Germinal center (tissue), 1 donor: ENCODE measurements at regions not wholly inside any gene's neighbourhood (a gene's known extent, or its start where the extent isn't known, plus 50 kb on each side); places are given as distances from the start of the nearest gene placed in this dataset.

ENCODE experiments used
- DNase-seq: peaks from one replicate; pipeline ENCODE4 v3.0.0; 2012; ENCODE audit warnings: mixed read lengths, low spot score

- DNase-seq, result no peak
Measured at GRCh38 chr11:114876234-114876633, 197.9 kb downstream of the NXPE2 start.

DNA sequence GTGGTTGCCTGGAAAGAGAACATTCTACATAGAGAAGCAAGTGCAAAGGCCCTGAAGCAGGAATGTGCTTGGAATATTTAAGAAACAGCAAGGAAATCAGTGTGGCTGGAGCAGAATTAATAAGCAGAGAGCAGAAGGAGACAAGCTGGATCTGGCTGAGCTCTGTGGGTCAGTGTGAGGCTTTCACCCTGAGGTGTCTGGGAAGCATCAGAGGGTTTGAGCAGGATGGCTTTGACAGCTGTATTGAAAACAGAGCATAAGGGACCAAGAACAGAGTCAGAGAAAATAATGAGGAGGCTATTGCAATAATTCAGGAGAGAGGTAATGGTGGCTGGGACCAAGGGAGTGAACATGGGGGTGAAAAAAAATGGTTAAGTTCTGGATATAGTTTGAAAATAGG, 199.6 kb downstream of the NXPE2 start:
- no peak for DNase-seq

- DNase-seq, result no peak
Measured at GRCh38 chr11:114880442-114880841, 202.1 kb downstream of the NXPE2 start.

DNA sequence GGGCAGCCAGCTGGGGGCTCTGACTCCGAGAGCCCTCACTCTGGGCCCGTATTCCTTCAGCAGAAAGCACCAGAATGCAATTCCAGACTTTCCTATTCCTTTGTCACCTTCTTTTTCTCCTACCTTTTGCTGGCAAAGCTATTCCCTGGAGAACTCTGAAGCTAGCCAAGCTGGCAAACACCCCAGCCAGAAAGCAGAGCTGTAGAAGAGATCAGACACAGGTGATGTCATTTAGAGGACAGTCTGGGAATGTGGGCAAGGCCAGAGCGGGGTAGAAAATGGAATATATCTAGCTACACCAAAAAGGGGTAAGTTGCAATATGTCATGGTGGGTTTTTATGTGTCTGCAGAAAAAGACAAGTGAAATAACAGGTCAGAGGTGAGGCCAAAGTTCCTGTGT, 205.1 kb downstream of the NXPE2 start:
- DNase-seq, result no peak

- no peak for DNase-seq
Measured at GRCh38 chr11:114886644-114887265, 208.4 kb downstream of the NXPE2 start.

- no peak for DNase-seq
Measured at GRCh38 chr11:114889594-114890011, 211.3 kb downstream of the NXPE2 start.

- DNase-seq, result no peak
Measured at GRCh38 chr11:114890038-114890437, 211.7 kb downstream of the NXPE2 start.

DNA sequence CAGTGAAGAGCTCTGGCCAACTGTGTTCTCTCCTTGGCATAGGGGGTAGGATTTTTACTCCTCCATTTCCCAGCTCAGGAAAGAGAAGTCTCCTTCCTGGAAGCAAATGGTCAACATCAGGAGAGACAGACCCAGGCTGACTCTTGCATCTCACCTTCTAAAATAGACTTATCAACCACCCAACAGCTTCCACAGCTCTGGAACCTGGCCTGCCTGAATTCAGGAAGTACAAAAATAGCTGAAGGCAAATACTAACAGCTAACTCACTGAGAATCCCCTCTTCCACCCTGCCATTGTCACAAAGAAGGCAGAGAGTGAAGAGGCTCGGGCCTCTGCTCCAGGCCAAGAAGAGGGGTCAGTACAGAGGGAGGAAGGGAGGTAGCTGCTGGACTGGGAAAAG, 213.6 kb downstream of the NXPE2 start:
- no peak for DNase-seq

DNA sequence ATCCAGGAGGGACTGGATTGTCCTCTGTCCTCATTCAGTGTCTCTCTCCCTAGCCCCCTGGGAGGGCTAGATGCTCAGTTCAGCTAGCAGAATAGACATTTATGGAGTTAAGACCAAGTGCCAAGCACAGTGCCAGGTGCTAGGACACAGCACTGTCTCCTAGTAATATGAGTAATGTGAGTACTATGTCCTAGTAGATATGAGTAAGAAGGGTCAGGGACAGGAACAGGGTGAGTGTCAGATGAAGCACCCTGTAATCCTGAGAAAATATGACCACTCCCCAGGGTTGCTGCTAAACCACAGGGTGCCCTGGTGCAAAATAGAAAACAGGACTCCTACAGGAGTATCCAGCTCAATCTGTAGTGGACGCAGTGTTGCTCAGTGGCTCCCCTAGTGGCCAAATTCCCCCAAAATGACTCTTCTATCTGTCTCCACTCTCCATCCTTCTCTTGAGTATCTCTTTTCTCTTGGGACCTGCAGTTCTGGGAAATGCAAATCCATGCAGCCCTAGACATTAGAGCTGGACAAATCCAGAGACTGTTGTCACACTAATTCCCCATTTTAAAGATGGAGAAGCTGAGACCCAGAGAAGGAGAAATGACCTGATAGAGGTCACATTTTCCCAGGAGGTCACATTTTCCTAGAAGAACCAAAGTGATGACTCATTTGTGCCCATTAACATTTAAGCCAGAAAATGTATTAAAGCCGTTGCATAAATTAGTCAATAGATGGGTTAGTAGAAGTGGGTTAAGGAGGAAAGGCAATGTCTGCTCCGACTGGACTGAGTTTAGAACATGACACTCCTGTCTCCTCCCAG, 214.3 kb downstream of the NXPE2 start:
- DNase-seq, result peak; percentile 18

DNA sequence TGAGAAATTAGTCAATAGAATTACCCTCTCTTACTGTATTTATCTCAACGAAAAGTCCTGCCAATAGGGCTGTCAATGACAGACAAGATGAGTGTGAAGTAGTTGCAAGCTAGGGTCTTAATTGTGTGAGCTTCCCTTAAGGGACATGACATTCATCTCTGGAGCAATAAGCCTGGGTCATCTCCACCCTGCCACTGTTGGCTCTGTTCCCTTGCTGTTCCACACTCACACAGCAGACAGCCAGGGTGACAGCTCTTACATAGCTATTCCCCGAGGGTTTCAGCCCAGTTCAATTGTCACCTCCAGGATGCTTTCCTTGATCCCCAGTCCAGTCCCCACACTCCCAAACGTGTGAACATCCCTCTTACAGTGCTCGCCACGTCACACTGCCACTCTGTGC, 215.0 kb downstream of the NXPE2 start:
- no peak for DNase-seq

GRCh38 chr11:114896594-114896993, 218.3 kb downstream of the NXPE2 start:
- DNase-seq, result no peak

- DNase-seq, result no peak
Measured at GRCh38 chr11:114909866-114910265, 231.5 kb downstream of the NXPE2 start.

GRCh38 chr11:114912826-114913225, 234.5 kb downstream of the NXPE2 start:
- no peak for DNase-seq

DNA sequence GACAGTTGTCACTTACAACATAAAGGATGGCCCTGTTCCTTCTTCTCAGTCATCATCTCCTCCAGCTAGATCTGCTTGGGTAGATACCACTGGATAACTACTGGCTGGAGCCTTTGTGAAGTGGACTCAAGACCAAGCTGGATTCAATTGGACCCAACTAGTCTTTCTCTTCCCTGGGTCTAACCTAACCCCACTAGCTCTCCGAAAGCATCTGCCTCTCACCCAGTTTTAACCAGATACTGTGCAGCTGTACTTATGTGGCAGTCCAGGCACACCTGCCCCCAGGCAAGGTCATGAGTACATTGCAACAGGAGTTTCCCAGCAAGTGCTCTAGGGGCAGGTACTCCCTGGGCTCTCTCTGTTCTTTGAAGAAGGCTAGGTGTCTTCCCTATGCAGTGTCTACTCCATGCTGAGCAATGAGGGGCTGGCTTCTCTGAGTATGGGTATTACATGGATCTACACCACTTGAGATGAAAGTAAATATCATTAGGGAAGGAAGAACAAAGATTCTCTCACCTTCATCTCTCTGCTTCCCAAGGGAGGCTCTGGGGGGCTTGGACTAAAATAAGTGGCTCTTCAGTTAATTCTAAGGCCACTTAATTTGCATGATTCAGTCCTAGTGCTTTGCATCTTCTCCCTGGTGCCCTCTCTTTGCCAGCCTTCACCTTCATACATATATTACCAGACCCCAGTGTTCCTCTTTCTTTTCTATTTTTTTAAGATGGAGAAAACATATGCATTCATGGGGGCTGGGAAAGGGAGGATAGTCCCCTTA, 236.1 kb downstream of the NXPE2 start:
- DNase-seq, result no peak

DNA sequence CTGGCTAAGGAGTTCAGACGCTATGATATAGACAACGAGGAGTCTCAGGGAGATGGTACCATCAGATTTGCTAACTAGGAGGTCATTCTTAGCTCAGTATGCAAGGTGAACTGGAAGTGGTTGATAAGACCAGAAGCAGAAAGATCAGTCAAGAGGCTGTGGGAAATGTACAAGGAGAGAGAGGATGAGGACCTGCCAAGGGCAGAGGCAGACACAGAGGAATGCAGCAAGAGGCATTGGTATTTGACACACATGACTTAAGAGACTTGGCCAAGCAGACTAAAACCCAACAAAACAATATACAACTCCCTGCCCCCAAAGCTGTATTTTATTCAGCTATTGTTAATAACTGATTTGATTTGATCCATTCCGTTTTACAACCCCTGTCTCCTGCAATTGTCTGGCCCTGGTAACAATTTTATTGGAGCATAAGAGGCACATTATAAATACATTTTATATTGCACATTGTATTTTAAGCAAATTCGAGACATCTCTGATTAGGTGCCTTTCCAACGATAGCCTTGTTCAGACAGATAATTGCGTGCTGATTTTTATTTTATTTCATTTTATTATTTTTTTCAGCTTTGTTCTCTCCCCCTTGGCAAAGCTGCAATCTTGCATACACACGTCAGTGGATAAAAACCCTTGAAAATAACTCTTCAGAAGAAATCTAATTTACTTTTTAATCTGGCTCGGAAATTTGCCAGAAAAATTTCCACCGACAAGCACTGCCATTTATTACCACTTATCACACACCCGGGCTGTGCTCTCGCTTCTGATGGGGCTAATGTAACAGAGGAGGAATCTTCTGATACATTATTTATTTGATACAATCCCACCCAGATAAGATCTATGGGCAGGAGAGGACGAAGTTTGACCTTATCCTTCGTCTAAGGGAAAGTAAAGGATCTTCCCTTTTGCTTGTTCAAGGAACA, 237.8 kb downstream of the NXPE2 start:
- DNase-seq, result no peak

GRCh38 chr11:114918286-114918685, 240.0 kb downstream of the NXPE2 start:
- no peak for DNase-seq

- no peak for DNase-seq
Measured at GRCh38 chr11:114921697-114922096, 243.4 kb downstream of the NXPE2 start.

GRCh38 chr11:114924042-114924441, 245.7 kb downstream of the NXPE2 start:
- no peak for DNase-seq

DNA sequence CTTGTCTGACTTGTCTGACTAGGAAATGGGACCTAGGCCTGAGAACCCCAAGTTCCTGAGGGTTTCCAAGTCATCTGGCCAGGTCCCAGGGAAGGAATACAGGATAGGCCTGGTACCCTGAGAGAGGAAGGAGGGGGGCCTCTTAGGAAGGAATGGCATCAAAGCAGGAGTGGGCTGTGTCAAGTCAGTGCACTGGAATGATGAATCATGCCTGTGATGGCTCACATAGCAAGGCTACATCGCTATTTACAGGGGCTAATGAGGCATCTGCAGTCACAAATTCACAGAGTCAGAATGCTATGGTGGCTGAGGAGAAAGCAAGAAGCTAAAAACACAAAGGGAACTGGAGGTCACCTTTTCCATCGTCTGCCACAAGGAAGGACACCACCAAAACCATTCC, 247.3 kb downstream of the NXPE2 start:
- DNase-seq, result no peak

GRCh38 chr11:114928260-114928870, 250.0 kb downstream of the NXPE2 start:
- DNase-seq, result no peak

DNA sequence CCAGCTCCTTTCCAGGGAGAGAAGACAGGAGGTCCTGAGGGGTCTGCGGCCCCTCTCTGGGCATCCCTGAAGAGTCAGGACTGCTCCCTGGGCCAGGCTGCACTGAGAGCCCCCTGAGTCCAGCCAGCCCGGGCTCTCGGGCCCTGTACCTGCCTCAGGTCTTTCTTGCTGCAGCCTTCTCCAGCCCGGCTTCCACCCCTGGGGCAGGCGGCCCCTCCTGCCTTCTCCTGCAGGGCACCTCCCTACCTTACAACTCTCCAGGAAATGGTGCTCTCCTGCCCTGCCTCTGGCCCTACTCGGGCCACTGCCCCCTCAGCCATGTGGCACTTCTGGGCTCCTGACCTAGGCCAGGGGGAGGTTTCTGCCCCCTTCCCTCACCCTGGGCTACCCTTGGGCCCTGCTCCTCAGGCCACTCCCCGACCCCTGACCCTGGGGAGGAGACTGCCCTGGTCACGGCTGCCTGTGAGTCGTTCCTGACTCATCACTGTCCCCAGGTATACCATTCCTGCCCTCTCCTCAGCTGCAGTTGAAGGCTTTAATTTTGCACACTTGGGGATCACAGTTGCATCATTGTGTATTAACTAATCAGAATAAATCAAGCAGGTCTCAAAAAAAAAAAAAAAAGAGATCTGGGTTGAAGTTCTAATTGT, 251.1 kb downstream of the NXPE2 start:
- no peak for DNase-seq
